Psoas muscle (tissue), 7 donors: ENCODE measurements at regions not wholly inside any gene's neighbourhood (a gene's known extent, or its start where the extent isn't known, plus 50 kb on each side); places are given as distances from the start of the nearest gene placed in this dataset.

ENCODE experiments used
- ATAC-seq, 4 donors: fragments of 200-7000 bp; cut with Tn5 transposase; one replicate each; pipeline ENCODE4 v1.9.1; 2020; ENCODE audit warnings: moderate library complexity in 3 of 4, mild to moderate bottlenecking in 2 of 4
- DNase-seq, 2 donors: peaks; one replicate each; pipeline ENCODE4 v3.0.0-alpha.2; 2020
- H3K27ac ChIP-seq: fragments of 200-600 bp; one replicate; pipeline ENCODE4 v1.8.0; 2022
- H3K27me3 ChIP-seq, 3 donors: fragments of 200-600 bp in 1 of 3; one replicate each; pipeline versions ENCODE4 v1.6.1 to v1.8.0; 2013 to 2022; ENCODE audit warnings: low read length in 2 of 3, mild to moderate bottlenecking in 2 of 3, moderate library complexity in 1 of 3; ENCODE audit not compliant: insufficient read depth in 3 of 3
- H3K36me3 ChIP-seq, 2 donors: fragments of 200-600 bp in 1 of 2; one replicate each; pipeline versions ENCODE4 v1.6.1 to v1.8.0; 2013 to 2022; ENCODE audit warnings: low read depth in 1 of 2, mild to moderate bottlenecking in 1 of 2, moderate library complexity in 1 of 2; ENCODE audit not compliant: insufficient read depth in 1 of 2
- H3K4me1 ChIP-seq: fragments of 200-600 bp; one replicate; pipeline ENCODE4 v1.8.0; 2022
- H3K4me3 ChIP-seq: fragments of 200-600 bp; one replicate; pipeline ENCODE4 v1.8.0; 2022; ENCODE audit warnings: mild to moderate bottlenecking
- H3K9me3 ChIP-seq: fragments of 200-600 bp; one replicate; pipeline ENCODE4 v1.8.0; 2022
- CTCF ChIP-seq: fragments of 200-600 bp; IDR thresholded peaks from one replicate; pipeline ENCODE4 v1.8.0; 2022; ENCODE audit warnings: antibody characterized with exemption
- WGBS, 3 donors: extraction: QIAGEN DNeasy Blood & Tissue Kit; methylation state at CpG; one replicate each; pipeline versions ENCODE4 v1.1.6 to v1.1.7; 2013; 5-methylcytosine and 5-hydroxymethylcytosine counted together
- intact Hi-C, 2 donors: fragments of 100-400 bp; cut with DNase I; formaldehyde crosslinking; loops; one replicate each; pipeline versions ENCODE4 v1.11.0 to v1.14.2; 2022
- donor health status: healthy with polysubstance abuse.
- donor health status: DM: no; HTN: no; CAD: no; lungs with moderate emphysema.
- donor health status: Bipolar disorder and iron deficiency.
- donor health status: healthy.
- donor health status: DM: yes; HTN: yes; CAD: no.
- donor health status: DM: no; HTN: no; CAD: no.
- donor health status: DM: yes; HTN: yes; CAD: no.

- no peak for ATAC-seq
- H3K9me3 ChIP-seq, result peaks cover 6% of the 10 kb centered on the region
- TF ChIP-seq CTCF, result no peak
- H3K27ac ChIP-seq, result no peak overlapping the region
- no peaks in the 10 kb centered on the region for H3K4me1 ChIP-seq
- no peaks in the 10 kb centered on the region for H3K36me3 ChIP-seq
- H3K4me3 ChIP-seq, result no peak overlapping the region
- WGBS, 3 donors, result 68 to 83% (median 78%) methylated on average over 4 of the region's 4 CpGs
- H3K27me3 ChIP-seq, result no peaks in the 10 kb centered on the region
- no peak for DNase-seq
- intact Hi-C loops, result no loop called here
Measured at GRCh38 chr4:116357758-116358157, 727.6 kb downstream of the TRAM1L1 start.

GRCh38 chr4:116346750-116347149 is 738.6 kb downstream of the TRAM1L1 start:
- TF ChIP-seq CTCF, result no peak
- H3K36me3 ChIP-seq, result no peaks in the 10 kb centered on the region
- H3K27me3 ChIP-seq, result no peaks in the 10 kb centered on the region
- intact Hi-C loops, result no loop called here
- 72 to 80% (median 75%) methylated on average over 1 of the region's 1 CpG for WGBS, 3 donors
- no peak overlapping the region for H3K27ac ChIP-seq
- no peak for ATAC-seq
- no peaks in the 10 kb centered on the region for H3K9me3 ChIP-seq
- no peak for DNase-seq
- H3K4me3 ChIP-seq, result no peak overlapping the region
- H3K4me1 ChIP-seq, result no peaks in the 10 kb centered on the region

GRCh38 chr4:116343809-116344208 is 741.6 kb downstream of the TRAM1L1 start:
- no peak for ATAC-seq

GRCh38 chr4:116342143-116342542 is 743.2 kb downstream of the TRAM1L1 start:
- intact Hi-C loops, result no loop called here
- Histone ChIP-seq H3K4me3 (no peak overlapping the region), H3K27me3 (no peaks in the 10 kb centered on the region), H3K4me1 (no peaks in the 10 kb centered on the region), H3K9me3 (no peaks in the 10 kb centered on the region), H3K36me3 (no peaks in the 10 kb centered on the region), H3K27ac (no peak overlapping the region)
- DNase-seq (no peak), ATAC-seq (no peak)
- no peak for TF ChIP-seq CTCF
- 54 to 68% (median 59%) methylated on average over 2 of the region's 2 CpGs for WGBS, 3 donors

More at GRCh38 chr4:116343809-116344208, 741.6 kb downstream of the TRAM1L1 start:
- H3K27me3 ChIP-seq, result no peaks in the 10 kb centered on the region
- H3K27ac ChIP-seq, result no peak overlapping the region
- WGBS, 3 donors, result 55 to 71% (median 59%) methylated on average over 2 of the region's 2 CpGs
- H3K9me3 ChIP-seq, result no peaks in the 10 kb centered on the region
- TF ChIP-seq CTCF, result no peak
- DNase-seq, result no peak
- intact Hi-C loops, result no loop called here
- H3K36me3 ChIP-seq, result no peaks in the 10 kb centered on the region
- no peak overlapping the region for H3K4me3 ChIP-seq
- no peaks in the 10 kb centered on the region for H3K4me1 ChIP-seq

- Histone ChIP-seq H3K4me3 (no peak overlapping the region), H3K36me3 (no peaks in the 10 kb centered on the region), H3K27me3 (no peaks in the 10 kb centered on the region), H3K9me3 (no peaks in the 10 kb centered on the region), H3K27ac (no peak overlapping the region), H3K4me1 (no peaks in the 10 kb centered on the region)
- intact Hi-C loops, result no loop called here
- ATAC-seq (no peak), DNase-seq (no peak)
- TF ChIP-seq CTCF, result no peak
Measured at GRCh38 chr4:116332508-116332907, 752.9 kb downstream of the TRAM1L1 start.
